Caco-2 (cell line): ENCODE measurements at regions not wholly inside any gene's neighbourhood (a gene's known extent, or its start where the extent isn't known, plus 50 kb on each side); places are given as distances from the start of the nearest gene placed in this dataset.

Experiments used
- BruUV-seq: library from RNA; stranded (reverse); fragments of 400-500 nt; replicated peaks from 2 replicates; lab custom pipeline; 2021; lab: Mats Ljungman, UMichigan
- CTCF ChIA-PET: fragments of 300-600 bp; sonication (Branson Sonifier 250); formaldehyde crosslinking; loops from one replicate; lab custom pipeline; 2022; ENCODE audit warnings: antibody characterized with exemption; lab: Charles Lee
- POLR2A ChIA-PET: fragments of 300-600 bp; sonication (Branson Sonifier 250); formaldehyde crosslinking; loops from one replicate; lab custom pipeline; 2022; ENCODE audit warnings: antibody characterized with exemption; lab: Charles Lee
- DNase-seq, 2 experiments: peaks; one replicate each; pipeline versions ENCODE4 v3.0.0 to v3.0.0-alpha.2; 2020 to 2022
- H3K27me3 ChIP-seq: replicated peaks from 2 replicates; pipeline ENCODE4 v1.6.0; 2011; ENCODE audit warnings: low read length; ENCODE audit not compliant: control insufficient read depth, insufficient read depth
- H3K36me3 ChIP-seq: 2 replicates; pipeline ENCODE4 v1.5.1; 2011; ENCODE audit warnings: low read length; ENCODE audit not compliant: control insufficient read depth, insufficient read depth
- H3K4me1 ChIP-seq: fragments of 250-450 bp; sonication (Bioruptor Pico); 2 replicates; pipeline ENCODE4 v1.5.1; 2020; ENCODE audit warnings: mild to moderate bottlenecking
- H3K4me3 ChIP-seq: 2 replicates; pipeline ENCODE4 v1.5.1; 2011; ENCODE audit warnings: low read depth, mild to moderate bottlenecking, control low read depth, low read length
- H3K9me3 ChIP-seq: fragments of 250-450 bp; sonication (Bioruptor Pico); 2 replicates; pipeline ENCODE4 v1.5.1; 2020; ENCODE audit warnings: mild to moderate bottlenecking, moderate library complexity
- H3K27ac Mint-ChIP-seq: one replicate; pipeline ENCODE4 v1.8.0; 2022; ENCODE audit warnings: mixed read lengths; ENCODE audit not compliant: unreplicated experiment
- H3K27me3 Mint-ChIP-seq: one replicate; pipeline ENCODE4 v1.8.0; 2022; ENCODE audit warnings: mixed read lengths; ENCODE audit not compliant: insufficient read depth, unreplicated experiment
- H3K36me3 Mint-ChIP-seq: one replicate; pipeline ENCODE4 v1.8.0; 2022; ENCODE audit warnings: mild to moderate bottlenecking, mixed read lengths; ENCODE audit not compliant: insufficient read depth, unreplicated experiment
- H3K4me1 Mint-ChIP-seq: one replicate; pipeline ENCODE4 v1.8.0; 2022; ENCODE audit warnings: low read depth, mixed read lengths; ENCODE audit not compliant: unreplicated experiment
- H3K4me3 Mint-ChIP-seq: one replicate; pipeline ENCODE4 v1.8.0; 2022; ENCODE audit warnings: mild to moderate bottlenecking, moderate library complexity, mixed read lengths; ENCODE audit not compliant: unreplicated experiment
- H3K9me3 Mint-ChIP-seq: one replicate; pipeline ENCODE4 v1.8.0; 2022; ENCODE audit warnings: mixed read lengths; ENCODE audit not compliant: unreplicated experiment
- intact Hi-C: fragments of 100-400 bp; cut with micrococcal nuclease; formaldehyde crosslinking; loops from one replicate; pipeline ENCODE4 v1.10.0; 2022; ENCODE audit not compliant: unreplicated experiment
- TF ChIP-seq, protein P1 (sequence below), 2 experiments: fragments of 200-600 bp in 1 of 2; IDR thresholded peaks; 1 replicate in 1 of 2; 2 replicates in 1 of 2; pipeline versions ENCODE4 v1.5.1 to v1.8.0; 2011 to 2022; ENCODE audit warnings: antibody characterized with exemption in 1 of 2, control low read depth in 1 of 2, inconsistent platforms in 1 of 2, low read depth in 1 of 2, low read length in 1 of 2, mild to moderate bottlenecking in 1 of 2, moderate library complexity in 1 of 2; ENCODE audit not compliant: insufficient read depth in 1 of 2, severe bottlenecking in 1 of 2, unreplicated experiment in 1 of 2

DNA sequence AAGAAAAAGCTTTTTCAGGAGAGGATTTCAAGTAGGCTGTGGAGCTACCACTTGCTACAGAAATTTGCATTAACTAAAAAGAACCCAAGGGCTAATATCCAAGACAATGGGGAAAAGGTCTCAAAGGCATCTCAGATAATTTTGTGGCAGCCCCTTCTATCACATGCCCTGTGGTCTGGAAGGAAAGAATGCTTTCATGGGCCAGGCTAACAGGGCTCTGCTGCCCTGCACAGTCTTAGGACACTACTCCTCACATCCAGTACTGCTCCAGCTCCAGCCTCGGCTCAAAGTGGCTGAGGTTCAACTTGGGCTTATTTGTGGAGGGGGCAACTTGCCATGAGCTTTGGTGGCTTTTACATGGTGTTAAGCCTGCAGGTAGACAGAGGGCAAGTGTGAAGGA, 1150.3 kb downstream of the CNTNAP5 start:
- peaks cover 7% of the 10 kb centered on the region for H3K27me3 Mint-ChIP-seq

DNA sequence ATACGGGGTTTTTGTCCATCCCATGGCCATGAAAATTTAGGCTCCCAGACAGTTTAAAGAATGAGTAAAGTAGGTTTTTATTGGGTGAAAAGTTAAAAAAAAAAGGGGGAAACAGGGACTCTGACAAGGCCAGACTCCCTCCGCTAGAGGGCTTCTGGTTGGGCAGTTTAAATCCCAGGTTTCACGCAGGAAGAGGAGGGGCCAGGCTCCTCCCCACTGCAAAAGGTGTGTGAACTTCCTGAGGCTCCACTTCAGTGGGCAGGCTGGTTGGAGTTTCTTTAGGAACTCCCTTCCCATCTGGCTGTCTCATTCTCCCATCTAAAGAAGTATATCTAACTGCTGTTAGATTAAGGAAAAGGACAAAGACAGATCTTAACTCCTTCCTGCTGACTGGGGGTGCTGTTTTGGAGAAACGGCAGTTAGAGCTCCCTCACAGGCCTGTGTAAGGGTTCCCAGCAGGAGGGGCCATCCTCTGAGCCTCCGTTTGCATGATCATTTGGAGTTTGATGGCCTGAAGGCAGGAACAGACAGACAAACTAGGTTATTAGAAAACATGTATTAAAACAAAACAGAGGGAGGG, 1160.7 kb downstream of the CNTNAP5 start:
- Mint-ChIP-seq H3K9me3 (no peaks in the 10 kb centered on the region), H3K4me1 (no peaks in the 10 kb centered on the region), H3K4me3 (no peak overlapping the region), H3K36me3 (no peaks in the 10 kb centered on the region), H3K27me3 (peaks cover 7% of the 10 kb centered on the region), H3K27ac (no peak overlapping the region)
- POLR2A ChIA-PET = no interaction called here
- Histone ChIP-seq H3K4me1 (no peaks in the 10 kb centered on the region), H3K27me3 (no peaks in the 10 kb centered on the region), H3K4me3 (no peak overlapping the region), H3K9me3 (no peaks in the 10 kb centered on the region), H3K36me3 (no peaks in the 10 kb centered on the region)
- intact Hi-C loops = no loop called here
- DNase-seq = no peak
- CTCF ChIA-PET = no interaction called here
- TF ChIP-seq, protein P1, sequence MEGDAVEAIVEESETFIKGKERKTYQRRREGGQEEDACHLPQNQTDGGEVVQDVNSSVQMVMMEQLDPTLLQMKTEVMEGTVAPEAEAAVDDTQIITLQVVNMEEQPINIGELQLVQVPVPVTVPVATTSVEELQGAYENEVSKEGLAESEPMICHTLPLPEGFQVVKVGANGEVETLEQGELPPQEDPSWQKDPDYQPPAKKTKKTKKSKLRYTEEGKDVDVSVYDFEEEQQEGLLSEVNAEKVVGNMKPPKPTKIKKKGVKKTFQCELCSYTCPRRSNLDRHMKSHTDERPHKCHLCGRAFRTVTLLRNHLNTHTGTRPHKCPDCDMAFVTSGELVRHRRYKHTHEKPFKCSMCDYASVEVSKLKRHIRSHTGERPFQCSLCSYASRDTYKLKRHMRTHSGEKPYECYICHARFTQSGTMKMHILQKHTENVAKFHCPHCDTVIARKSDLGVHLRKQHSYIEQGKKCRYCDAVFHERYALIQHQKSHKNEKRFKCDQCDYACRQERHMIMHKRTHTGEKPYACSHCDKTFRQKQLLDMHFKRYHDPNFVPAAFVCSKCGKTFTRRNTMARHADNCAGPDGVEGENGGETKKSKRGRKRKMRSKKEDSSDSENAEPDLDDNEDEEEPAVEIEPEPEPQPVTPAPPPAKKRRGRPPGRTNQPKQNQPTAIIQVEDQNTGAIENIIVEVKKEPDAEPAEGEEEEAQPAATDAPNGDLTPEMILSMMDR (IDR thresholded peaks at IDR 0.05; ENCODE audit: insufficient read depth in 1 of 2, low read depth in 1 of 2, low read length in 1 of 2, severe bottlenecking in 1 of 2, unreplicated experiment in 1 of 2) = no peak
- BruUV-seq = no TSS peak

More for the DNA sequence above, 1150.3 kb downstream of the CNTNAP5 start:
- CTCF ChIA-PET = no interaction called here
- no peaks in the 10 kb centered on the region for H3K4me1 ChIP-seq
- no peaks in the 10 kb centered on the region for H3K4me1 Mint-ChIP-seq
- H3K36me3 Mint-ChIP-seq = no peaks in the 10 kb centered on the region
- no peak overlapping the region for H3K4me3 ChIP-seq
- POLR2A ChIA-PET = no interaction called here
- BruUV-seq = no TSS peak
- intact Hi-C loops = no loop called here
- H3K27ac Mint-ChIP-seq = no peak overlapping the region
- no peaks in the 10 kb centered on the region for H3K9me3 ChIP-seq
- no peak overlapping the region for H3K4me3 Mint-ChIP-seq
- no peak for DNase-seq
- TF ChIP-seq, protein P1 (IDR thresholded peaks at IDR 0.05; ENCODE audit: insufficient read depth in 1 of 2, low read depth in 1 of 2, low read length in 1 of 2, severe bottlenecking in 1 of 2, unreplicated experiment in 1 of 2) = no peak
- no peaks in the 10 kb centered on the region for H3K36me3 ChIP-seq
- no peaks in the 10 kb centered on the region; the same call in 1 of the 2 replicates for H3K27me3 ChIP-seq
- no peaks in the 10 kb centered on the region for H3K9me3 Mint-ChIP-seq

DNA sequence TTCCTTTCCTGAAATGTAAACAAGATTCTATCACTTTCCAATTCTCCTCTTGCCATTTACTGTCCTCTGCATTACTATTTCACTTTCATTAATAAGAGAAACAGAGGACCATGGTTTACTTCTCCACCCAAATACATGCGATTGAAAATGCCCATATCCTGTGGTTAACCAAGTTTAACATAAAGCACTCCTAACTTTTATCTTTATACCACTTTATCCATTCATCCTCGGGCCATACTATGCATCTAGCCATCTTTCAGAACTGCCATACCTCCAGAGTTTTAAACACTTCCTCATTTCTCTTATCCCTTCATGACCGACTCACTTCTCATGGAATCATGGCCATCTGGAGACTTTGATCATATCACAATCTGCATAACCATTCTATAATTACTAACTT, 1182.3 kb downstream of the CNTNAP5 start:
- BruUV-seq = no TSS peak
- Mint-ChIP-seq H3K27ac (no peak overlapping the region), H3K27me3 (no peaks in the 10 kb centered on the region), H3K9me3 (no peaks in the 10 kb centered on the region), H3K36me3 (no peaks in the 10 kb centered on the region), H3K4me3 (no peak overlapping the region), H3K4me1 (no peaks in the 10 kb centered on the region)
- CTCF ChIA-PET = no interaction called here
- no peak for DNase-seq
- Histone ChIP-seq H3K9me3 (no peaks in the 10 kb centered on the region; the same call in 1 of the 2 replicates), H3K36me3 (no peaks in the 10 kb centered on the region), H3K4me3 (no peak overlapping the region), H3K4me1 (no peaks in the 10 kb centered on the region), H3K27me3 (no peaks in the 10 kb centered on the region)
- TF ChIP-seq, protein P1 (IDR thresholded peaks at IDR 0.05; ENCODE audit: insufficient read depth in 1 of 2, low read depth in 1 of 2, low read length in 1 of 2, severe bottlenecking in 1 of 2, unreplicated experiment in 1 of 2) = no peak
- intact Hi-C loops = no loop called here
- POLR2A ChIA-PET = no interaction called here
